ENCODE measurements at regions not wholly inside any gene's neighbourhood (a gene's known extent, or its start where the extent isn't known, plus 50 kb on each side); places are given as distances from the start of the nearest gene placed in this dataset.
"Not testable (repeated sequence)": the region's sequence is repeated elsewhere in the genome, so short reads cannot be mapped to it uniquely, and the experiment has no call there.

- Histone ChIP-seq H4K20me1 (ENCODE audit: control insufficient read depth, extremely low read depth, insufficient read depth, low read length) (no peaks in the 10 kb centered on the region), H3K79me2 (ENCODE audit: control insufficient read depth, insufficient read depth, low read length) (no peaks in the 10 kb centered on the region), H3K9ac (ENCODE audit: control insufficient read depth, extremely low read depth, insufficient read depth, low read length) (no peak overlapping the region), H2AFZ (ENCODE audit: control insufficient read depth, low read length) (no peak overlapping the region), H3K4me2 (ENCODE audit: control insufficient read depth, extremely low read depth, insufficient read depth, low read depth, low read length) (no peak overlapping the region), H3K4me3 (ENCODE audit: control insufficient read depth in 2 of 3, extremely low read depth in 1 of 3, insufficient read depth in 2 of 3, low read depth in 1 of 3, low read length in 3 of 3) (no peak overlapping the region), H3K9me1 (ENCODE audit: control insufficient read depth, extremely low read depth, insufficient read depth, low read length) (no peaks in the 10 kb centered on the region), H3K27me3 (ENCODE audit: control insufficient read depth, extremely low read depth, insufficient read depth, low read length) (no peaks in the 10 kb centered on the region), H3K9me3 (ENCODE audit: control insufficient read depth, low read depth, low read length) (no peaks in the 10 kb centered on the region), H3K36me3 (ENCODE audit: control insufficient read depth in 2 of 2, extremely low read depth in 1 of 2, insufficient read depth in 2 of 2, low read length in 2 of 2) (no peaks in the 10 kb centered on the region), H3K4me1 (ENCODE audit: control insufficient read depth, extremely low read depth, insufficient read depth, low read length) (no peaks in the 10 kb centered on the region), H3K27ac (ENCODE audit: control insufficient read depth, insufficient read depth, low read length) (no peak overlapping the region)
- DNase-seq (ENCODE audit: low read depth, low spot score): no peak
- TF ChIP-seq EZH2 (IDR thresholded peaks at IDR 0.05; ENCODE audit: low read length): no peak
- peak; percentile 21 to 45 (median 28) for TF ChIP-seq CTCF (optimal IDR thresholded peaks at IDR 0.05 in 1 of 3, IDR thresholded peaks at IDR 0.05 in 1 of 3, conservative IDR thresholded peaks at IDR 0.05 in 1 of 3; ENCODE audit: extremely low read depth in 1 of 3, insufficient read depth in 2 of 3, low read length in 3 of 3)
- dilution Hi-C loops (cut with MboI; ENCODE audit: extremely low pct_ligation_motif_present, low sequenced_read_pairs): no loop called here
- no peak for FAIRE-seq
These were observed 411.1 kb upstream of the NUDT12 start for GRCh38 chr5:103973669-103974068.

GRCh38 chr5:103966295-103966694 is 403.7 kb upstream of the NUDT12 start:
- H3K36me3 ChIP-seq (ENCODE audit: control insufficient read depth in 2 of 2, extremely low read depth in 1 of 2, insufficient read depth in 2 of 2, low read length in 2 of 2); H3K79me2 ChIP-seq (ENCODE audit: control insufficient read depth, insufficient read depth, low read length); H4K20me1 ChIP-seq (ENCODE audit: control insufficient read depth, extremely low read depth, insufficient read depth, low read length); H3K27ac ChIP-seq (ENCODE audit: control insufficient read depth, insufficient read depth, low read length); H3K9me1 ChIP-seq (ENCODE audit: control insufficient read depth, extremely low read depth, insufficient read depth, low read length); H3K9ac ChIP-seq (ENCODE audit: control insufficient read depth, extremely low read depth, insufficient read depth, low read length); H3K27me3 ChIP-seq (ENCODE audit: control insufficient read depth, extremely low read depth, insufficient read depth, low read length); H3K4me1 ChIP-seq (ENCODE audit: control insufficient read depth, extremely low read depth, insufficient read depth, low read length); H2AFZ ChIP-seq (ENCODE audit: control insufficient read depth, low read length); FAIRE-seq; dilution Hi-C loops (cut with MboI; ENCODE audit: extremely low pct_ligation_motif_present, low sequenced_read_pairs); H3K9me3 ChIP-seq (ENCODE audit: control insufficient read depth, low read depth, low read length); H3K4me3 ChIP-seq (ENCODE audit: control insufficient read depth in 2 of 3, extremely low read depth in 1 of 3, insufficient read depth in 2 of 3, low read depth in 1 of 3, low read length in 3 of 3); H3K4me2 ChIP-seq (ENCODE audit: control insufficient read depth, extremely low read depth, insufficient read depth, low read depth, low read length); DNase-seq (ENCODE audit: low read depth, low spot score): not testable (repeated sequence)

- H3K27me3 ChIP-seq (ENCODE audit: control insufficient read depth, extremely low read depth, insufficient read depth, low read length): no peaks in the 10 kb centered on the region
- H2AFZ ChIP-seq (ENCODE audit: control insufficient read depth, low read length): no peak overlapping the region
- no peak overlapping the region for H3K9ac ChIP-seq (ENCODE audit: control insufficient read depth, extremely low read depth, insufficient read depth, low read length)
- H3K4me1 ChIP-seq (ENCODE audit: control insufficient read depth, extremely low read depth, insufficient read depth, low read length): no peaks in the 10 kb centered on the region
- no peaks in the 10 kb centered on the region for H4K20me1 ChIP-seq (ENCODE audit: control insufficient read depth, extremely low read depth, insufficient read depth, low read length)
- no peak overlapping the region for H3K27ac ChIP-seq (ENCODE audit: control insufficient read depth, insufficient read depth, low read length)
- TF ChIP-seq EZH2 (IDR thresholded peaks at IDR 0.05; ENCODE audit: low read length) (no peak), CTCF (optimal IDR thresholded peaks at IDR 0.05 in 1 of 3, IDR thresholded peaks at IDR 0.05 in 1 of 3, conservative IDR thresholded peaks at IDR 0.05 in 1 of 3; ENCODE audit: extremely low read depth in 1 of 3, insufficient read depth in 2 of 3, low read length in 3 of 3) (no peak)
- DNase-seq (ENCODE audit: low read depth, low spot score): no peak
- H3K36me3 ChIP-seq (ENCODE audit: control insufficient read depth in 2 of 2, extremely low read depth in 1 of 2, insufficient read depth in 2 of 2, low read length in 2 of 2): no peaks in the 10 kb centered on the region
- H3K79me2 ChIP-seq (ENCODE audit: control insufficient read depth, insufficient read depth, low read length): no peaks in the 10 kb centered on the region
- H3K9me1 ChIP-seq (ENCODE audit: control insufficient read depth, extremely low read depth, insufficient read depth, low read length): no peaks in the 10 kb centered on the region
- no peak overlapping the region for H3K4me2 ChIP-seq (ENCODE audit: control insufficient read depth, extremely low read depth, insufficient read depth, low read depth, low read length)
- H3K9me3 ChIP-seq (ENCODE audit: control insufficient read depth, low read depth, low read length): no peaks in the 10 kb centered on the region
- FAIRE-seq: no peak
- H3K4me3 ChIP-seq (ENCODE audit: control insufficient read depth in 2 of 3, extremely low read depth in 1 of 3, insufficient read depth in 2 of 3, low read depth in 1 of 3, low read length in 3 of 3): no peak overlapping the region
- dilution Hi-C loops (cut with MboI; ENCODE audit: extremely low pct_ligation_motif_present, low sequenced_read_pairs): no loop called here
These were observed 399.4 kb upstream of the NUDT12 start for GRCh38 chr5:103962023-103962422.
